DMS 273 (cell line): ENCODE measurements at regions not wholly inside any gene's neighbourhood (a gene's known extent, or its start where the extent isn't known, plus 50 kb on each side); places are given as distances from the start of the nearest gene placed in this dataset.

Experiments
- DNase-seq: peaks from one replicate; lab custom pipeline; 2025; ENCODE audit not compliant: unreplicated experiment; lab: John Stamatoyannopoulos, UW

GRCh38 chr17:77409282-77410161, 268.8 kb downstream of the SEC14L1 start:
- DNase-seq, result peak; percentile 84

DNA sequence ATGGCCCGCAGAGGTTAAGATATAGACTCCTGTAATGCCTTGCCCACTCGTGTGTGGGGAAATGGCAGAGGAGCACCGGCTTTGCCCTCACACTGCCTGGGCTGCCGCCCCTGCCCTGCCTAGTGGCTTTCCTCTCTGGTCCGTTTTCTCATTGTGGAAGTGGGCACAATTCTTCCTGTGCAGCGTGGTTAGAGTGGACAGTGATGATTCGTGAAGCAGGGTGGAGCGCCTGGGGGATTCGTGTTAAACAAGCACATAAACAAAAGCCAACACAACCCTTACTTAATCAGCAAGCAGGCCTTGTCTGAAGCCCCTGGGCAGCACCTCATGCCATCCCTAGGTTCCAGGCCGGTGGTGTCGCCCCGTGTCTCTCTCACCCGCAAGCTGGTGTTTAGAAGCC, 269.7 kb downstream of the SEC14L1 start:
- no peak for DNase-seq

DNA sequence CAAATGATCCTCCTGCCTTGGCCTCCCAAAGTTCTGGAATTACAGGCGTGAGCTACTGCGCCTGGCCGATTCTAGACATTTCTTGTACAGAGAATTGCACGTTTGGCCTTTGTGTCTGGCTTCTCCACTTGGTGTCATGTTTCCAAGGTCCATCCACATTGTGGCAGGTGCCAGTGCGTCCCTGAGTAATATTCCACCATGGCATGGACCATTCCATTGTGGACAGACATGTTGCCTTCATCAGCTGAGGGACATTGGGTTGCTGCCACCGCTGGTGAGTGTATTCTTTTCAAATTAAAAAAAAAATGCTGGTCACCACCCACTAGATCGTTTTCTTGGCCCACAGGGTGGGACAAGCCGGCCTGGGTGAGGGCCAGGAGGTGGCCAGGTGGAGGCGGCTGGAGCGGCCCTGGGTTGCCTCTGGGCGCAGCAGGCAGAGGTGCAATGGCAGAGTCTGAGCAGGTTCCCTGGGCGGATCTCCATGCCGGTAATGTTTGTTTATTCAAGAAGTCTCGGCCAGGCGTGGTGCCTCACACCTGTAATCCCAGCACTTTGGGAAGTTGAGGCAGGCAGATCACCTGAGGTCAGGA, 274.1 kb downstream of the SEC14L1 start:
- no peak for DNase-seq

- peak; percentile 63 for DNase-seq
These were observed 275.4 kb downstream of the SEC14L1 start for GRCh38 chr17:77416105-77416713.

GRCh38 chr17:77417575-77417974, 276.8 kb downstream of the SEC14L1 start:
- no peak for DNase-seq

- no peak for DNase-seq
These were observed 277.8 kb downstream of the SEC14L1 start for GRCh38 chr17:77418609-77419008.

GRCh38 chr17:77419095-77419494, 278.3 kb downstream of the SEC14L1 start:
- DNase-seq, result no peak

DNA sequence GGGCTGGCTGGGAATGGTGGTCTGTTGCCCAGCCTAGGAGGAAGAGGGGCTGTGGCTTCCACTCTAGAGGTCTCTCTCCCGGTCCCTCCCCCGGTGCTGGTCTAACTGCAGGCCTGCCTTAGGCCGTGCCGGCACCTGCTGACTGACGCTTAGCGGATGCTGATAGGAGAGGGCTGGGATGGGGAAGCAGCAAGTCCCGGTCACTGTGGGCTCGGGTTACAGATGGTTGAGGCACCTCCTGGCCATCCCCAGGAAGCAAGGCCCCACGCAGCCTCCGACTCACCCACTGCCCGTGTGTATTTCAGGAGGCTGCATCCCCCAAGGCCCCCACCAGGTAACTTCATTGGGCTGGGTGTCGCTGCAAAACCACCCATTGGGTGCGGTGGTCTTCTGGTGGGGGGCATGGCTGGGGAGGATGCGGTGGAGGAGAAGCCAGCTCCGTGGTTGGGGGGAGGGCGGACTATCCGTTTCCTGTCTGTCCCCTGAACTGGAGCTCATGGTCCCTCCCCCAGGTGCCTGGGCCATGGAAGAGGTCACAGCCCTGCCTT, 278.9 kb downstream of the SEC14L1 start:
- DNase-seq, result peak; percentile 78

- peak; percentile 60 for DNase-seq
These were observed 279.5 kb downstream of the SEC14L1 start for GRCh38 chr17:77420095-77420803.

DNA sequence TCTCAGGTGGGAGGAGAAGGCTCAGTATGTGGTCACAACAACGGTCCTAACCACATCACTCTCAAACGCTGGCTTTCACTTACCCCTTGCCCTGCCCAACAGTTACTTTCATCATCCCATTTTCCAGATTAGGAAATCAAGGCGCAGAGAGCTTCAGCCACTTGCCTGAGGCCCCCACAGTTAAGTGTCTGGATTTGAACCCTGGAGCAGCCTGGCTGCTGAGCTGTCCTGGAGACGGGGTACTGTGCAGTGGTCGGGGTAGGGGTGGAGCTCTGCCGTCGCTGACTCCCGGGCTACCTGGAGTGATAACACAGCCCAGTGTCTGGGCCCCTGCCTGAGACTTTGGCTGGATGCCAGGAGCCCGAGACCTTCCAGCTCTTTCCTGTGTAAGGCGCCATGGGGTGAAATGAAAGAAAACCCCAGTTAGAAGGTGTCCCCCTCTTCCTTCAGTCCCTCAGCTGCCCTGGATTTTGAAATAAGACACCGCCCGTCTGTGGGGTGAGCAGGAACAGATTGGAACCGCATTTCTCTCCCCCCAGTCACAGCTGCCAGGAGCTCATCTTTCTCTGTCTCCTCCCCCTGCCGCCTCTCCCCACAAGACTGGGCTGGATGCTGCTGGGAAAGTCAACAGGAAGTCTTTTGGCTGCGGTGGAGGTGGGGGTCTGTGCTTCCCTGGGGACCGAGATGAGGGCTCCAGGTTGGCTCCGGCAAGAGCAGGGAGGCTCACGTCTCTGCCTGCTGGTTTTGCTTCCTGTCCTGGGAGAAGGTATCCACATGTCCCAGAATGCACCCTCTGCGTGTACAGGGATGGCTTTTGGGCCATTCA, 280.2 kb downstream of the SEC14L1 start:
- peak; percentile 98 for DNase-seq

DNA sequence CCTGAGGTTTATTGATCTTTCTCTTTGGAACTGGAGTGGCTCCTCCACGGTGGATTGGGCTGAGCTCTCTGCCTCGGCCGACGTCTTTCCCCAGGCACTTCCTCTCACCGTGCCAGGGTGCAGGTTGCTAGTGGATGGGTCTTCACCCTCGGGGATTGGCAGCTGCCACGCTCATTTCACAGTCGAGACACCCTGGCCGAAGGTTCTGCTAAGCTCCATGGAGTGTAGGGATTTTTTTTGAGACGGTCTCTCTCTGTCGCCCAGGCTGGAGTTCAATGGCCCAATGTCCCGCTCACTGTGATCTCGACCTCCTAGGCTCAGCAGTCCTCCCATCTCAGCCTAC, 280.8 kb downstream of the SEC14L1 start:
- DNase-seq, result no peak

- no peak for DNase-seq
These were observed 281.5 kb downstream of the SEC14L1 start for GRCh38 chr17:77422104-77422747.

GRCh38 chr17:77422748-77423113, 282.0 kb downstream of the SEC14L1 start:
- no peak for DNase-seq

DNA sequence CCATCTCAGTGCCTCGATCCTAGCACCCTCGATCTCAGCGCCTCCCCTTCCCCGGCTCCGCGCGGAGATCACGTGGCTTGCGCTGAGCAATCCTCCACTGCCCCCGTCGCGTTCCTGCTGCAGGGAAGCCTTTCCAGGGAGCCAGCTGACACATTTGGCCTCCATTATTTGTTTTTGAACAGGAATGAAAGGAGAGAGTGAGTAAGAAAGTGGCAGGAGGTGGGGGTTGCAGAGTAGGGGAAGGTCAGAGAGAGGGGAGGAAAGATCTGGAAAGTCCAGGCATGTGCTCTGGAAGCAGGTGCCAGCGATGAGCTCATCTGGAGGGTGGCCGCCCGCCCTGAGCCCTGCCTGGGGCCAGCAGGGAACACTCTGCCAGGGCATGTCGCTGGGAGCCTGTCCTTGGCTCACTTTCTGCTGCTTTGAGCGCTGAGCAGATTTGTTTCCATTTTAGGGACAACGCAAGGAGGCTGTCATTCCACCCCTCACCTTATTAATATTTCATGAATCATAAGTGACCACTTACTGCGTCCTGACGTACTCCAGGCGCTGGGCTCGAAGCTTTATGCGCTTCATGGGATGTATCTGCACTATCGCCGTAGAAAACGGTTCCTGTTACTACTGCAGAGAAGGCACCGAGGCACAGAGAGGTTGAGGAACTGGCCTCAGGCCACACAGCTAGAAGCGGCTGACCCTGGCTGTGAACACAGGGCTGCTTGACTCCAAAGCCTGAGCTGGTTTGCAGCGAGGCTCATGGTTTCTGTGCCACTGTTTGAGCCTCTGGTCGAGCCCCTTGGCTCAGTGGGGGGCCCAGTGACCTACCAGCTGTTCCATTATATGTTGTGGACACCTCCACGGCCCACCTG, 283.1 kb downstream of the SEC14L1 start:
- peak; percentile 38 for DNase-seq

- peak; percentile 58 for DNase-seq
These were observed 284.0 kb downstream of the SEC14L1 start for GRCh38 chr17:77424585-77425344.

DNA sequence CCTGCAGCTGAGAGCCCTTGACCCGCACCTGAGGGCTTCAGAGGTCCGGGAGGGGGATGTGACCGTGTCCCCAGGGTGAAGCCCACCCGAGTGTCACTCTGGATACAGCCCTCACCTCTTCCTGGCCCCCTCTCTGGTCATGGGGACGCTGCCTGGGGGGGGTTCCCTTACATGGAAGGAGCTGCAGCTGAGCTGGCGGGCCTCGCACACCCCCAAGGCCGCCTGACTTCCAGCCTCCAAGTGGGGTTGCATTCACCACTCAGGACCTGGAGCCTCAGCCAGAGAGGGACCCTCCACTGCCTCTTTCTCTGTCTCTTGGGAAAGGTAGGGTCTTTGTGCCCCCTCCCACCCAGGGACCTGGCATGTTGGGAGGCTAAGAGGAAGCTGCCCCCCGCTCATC, 284.6 kb downstream of the SEC14L1 start:
- DNase-seq, result no peak

DNA sequence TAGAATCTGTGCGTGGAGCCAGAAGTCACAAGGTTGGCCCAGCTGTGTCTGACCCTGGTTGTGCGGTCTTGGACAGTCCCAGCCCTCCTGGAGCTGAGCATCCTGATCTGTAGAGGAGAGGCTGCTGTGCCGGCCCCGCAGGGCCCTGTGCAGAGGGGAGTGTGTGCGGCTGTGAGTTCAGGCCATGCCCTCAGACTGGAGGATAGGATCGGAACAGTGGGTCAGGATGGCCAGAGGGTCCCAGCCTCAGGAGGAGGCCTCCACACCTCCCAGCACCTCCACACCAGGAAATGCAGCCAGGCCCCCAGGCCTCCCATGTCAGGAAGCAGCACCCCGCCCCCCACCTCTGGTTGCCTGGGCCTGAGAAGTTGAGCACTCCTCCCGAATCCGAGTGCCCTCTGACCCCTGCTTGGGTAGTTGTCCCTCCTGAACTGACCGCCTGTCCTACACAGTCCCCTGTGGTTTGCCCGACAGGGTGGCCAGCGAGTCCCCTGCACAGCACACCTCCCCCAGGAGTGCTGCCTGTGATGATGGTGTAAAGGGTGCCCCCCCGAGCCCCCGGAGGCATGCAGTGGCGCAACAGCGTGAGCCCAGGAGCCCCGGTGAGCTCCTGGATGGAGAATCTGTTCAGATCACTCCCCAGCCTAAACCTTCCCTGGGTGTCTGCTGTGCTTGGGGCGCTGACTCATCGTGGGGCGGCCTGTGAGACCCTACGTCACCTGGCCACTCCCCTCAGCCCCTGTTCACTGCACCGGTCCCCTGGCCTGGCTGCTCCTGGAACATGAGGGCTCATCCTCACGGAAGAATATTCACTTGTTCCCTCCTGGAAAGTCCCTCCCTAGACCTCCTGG, 285.2 kb downstream of the SEC14L1 start:
- DNase-seq, result no peak
